ENCODE measurements at regions not wholly inside any gene's neighbourhood (a gene's known extent, or its start where the extent isn't known, plus 50 kb on each side); places are given as distances from the start of the nearest gene placed in this dataset.

DNA sequence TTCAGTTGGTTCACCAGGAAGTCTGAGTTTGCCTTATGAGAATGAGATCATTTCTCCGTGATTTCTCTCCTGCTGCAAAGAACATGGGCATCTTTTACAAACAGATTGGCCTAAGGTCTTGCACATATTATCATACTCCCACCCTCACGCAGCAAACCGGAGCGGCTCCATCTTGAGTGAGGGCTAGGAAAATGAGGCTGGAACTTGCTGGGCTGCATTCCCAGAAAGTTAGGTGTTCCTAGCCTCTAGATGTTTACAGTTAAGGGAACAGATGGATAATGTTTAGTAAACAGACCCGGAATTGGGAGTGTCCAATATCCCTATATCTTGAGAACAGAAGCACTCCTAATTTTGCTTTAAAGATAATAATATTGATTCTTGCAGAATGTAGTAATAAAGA, 247.9 kb upstream of the VCX3A start:
- Histone ChIP-seq H2AFZ (ENCODE audit: control insufficient read depth, low read length) (no peak overlapping the region), H3K27me3 (ENCODE audit: control insufficient read depth, extremely low read depth, insufficient read depth, low read length) (no peaks in the 10 kb centered on the region), H3K36me3 (ENCODE audit: control insufficient read depth in 2 of 2, extremely low read depth in 1 of 2, insufficient read depth in 2 of 2, low read length in 2 of 2) (no peaks in the 10 kb centered on the region), H3K9ac (ENCODE audit: control insufficient read depth, extremely low read depth, insufficient read depth, low read length) (no peak overlapping the region), H3K9me1 (ENCODE audit: control insufficient read depth, extremely low read depth, insufficient read depth, low read length) (no peaks in the 10 kb centered on the region), H4K20me1 (ENCODE audit: control insufficient read depth, extremely low read depth, insufficient read depth, low read length) (no peaks in the 10 kb centered on the region), H3K4me2 (ENCODE audit: control insufficient read depth, extremely low read depth, insufficient read depth, low read depth, low read length) (no peak overlapping the region), H3K4me1 (ENCODE audit: control insufficient read depth, extremely low read depth, insufficient read depth, low read length) (no peaks in the 10 kb centered on the region), H3K4me3 (ENCODE audit: control insufficient read depth in 2 of 3, extremely low read depth in 1 of 3, insufficient read depth in 2 of 3, low read depth in 1 of 3, low read length in 3 of 3) (no peak overlapping the region), H3K9me3 (ENCODE audit: control insufficient read depth, low read depth, low read length) (no peaks in the 10 kb centered on the region), H3K27ac (ENCODE audit: control insufficient read depth, insufficient read depth, low read length) (no peak overlapping the region), H3K79me2 (ENCODE audit: control insufficient read depth, insufficient read depth, low read length) (no peaks in the 10 kb centered on the region)
- dilution Hi-C loops (cut with MboI; ENCODE audit: extremely low pct_ligation_motif_present, low sequenced_read_pairs): no loop called here
- DNase-seq (ENCODE audit: low read depth, low spot score) (no peak), FAIRE-seq (no peak)
- TF ChIP-seq, protein P1, sequence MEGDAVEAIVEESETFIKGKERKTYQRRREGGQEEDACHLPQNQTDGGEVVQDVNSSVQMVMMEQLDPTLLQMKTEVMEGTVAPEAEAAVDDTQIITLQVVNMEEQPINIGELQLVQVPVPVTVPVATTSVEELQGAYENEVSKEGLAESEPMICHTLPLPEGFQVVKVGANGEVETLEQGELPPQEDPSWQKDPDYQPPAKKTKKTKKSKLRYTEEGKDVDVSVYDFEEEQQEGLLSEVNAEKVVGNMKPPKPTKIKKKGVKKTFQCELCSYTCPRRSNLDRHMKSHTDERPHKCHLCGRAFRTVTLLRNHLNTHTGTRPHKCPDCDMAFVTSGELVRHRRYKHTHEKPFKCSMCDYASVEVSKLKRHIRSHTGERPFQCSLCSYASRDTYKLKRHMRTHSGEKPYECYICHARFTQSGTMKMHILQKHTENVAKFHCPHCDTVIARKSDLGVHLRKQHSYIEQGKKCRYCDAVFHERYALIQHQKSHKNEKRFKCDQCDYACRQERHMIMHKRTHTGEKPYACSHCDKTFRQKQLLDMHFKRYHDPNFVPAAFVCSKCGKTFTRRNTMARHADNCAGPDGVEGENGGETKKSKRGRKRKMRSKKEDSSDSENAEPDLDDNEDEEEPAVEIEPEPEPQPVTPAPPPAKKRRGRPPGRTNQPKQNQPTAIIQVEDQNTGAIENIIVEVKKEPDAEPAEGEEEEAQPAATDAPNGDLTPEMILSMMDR (optimal IDR thresholded peaks at IDR 0.05 in 1 of 3, IDR thresholded peaks at IDR 0.05 in 1 of 3, conservative IDR thresholded peaks at IDR 0.05 in 1 of 3; ENCODE audit: extremely low read depth in 1 of 3, insufficient read depth in 2 of 3, low read length in 3 of 3): no peak
- no peak for TF ChIP-seq EZH2 (IDR thresholded peaks at IDR 0.05; ENCODE audit: low read length)

GRCh38 chrX:6778544-6779503, 243.9 kb upstream of the VCX3A start:
- H3K27ac ChIP-seq (ENCODE audit: control insufficient read depth, insufficient read depth, low read length): no peak overlapping the region
- H3K9me1 ChIP-seq (ENCODE audit: control insufficient read depth, extremely low read depth, insufficient read depth, low read length): no peaks in the 10 kb centered on the region
- H2AFZ ChIP-seq (ENCODE audit: control insufficient read depth, low read length): no peak overlapping the region
- FAIRE-seq: no peak
- H4K20me1 ChIP-seq (ENCODE audit: control insufficient read depth, extremely low read depth, insufficient read depth, low read length): no peaks in the 10 kb centered on the region
- DNase-seq (ENCODE audit: low read depth, low spot score): no peak
- no peaks in the 10 kb centered on the region for H3K27me3 ChIP-seq (ENCODE audit: control insufficient read depth, extremely low read depth, insufficient read depth, low read length)
- no peaks in the 10 kb centered on the region for H3K4me1 ChIP-seq (ENCODE audit: control insufficient read depth, extremely low read depth, insufficient read depth, low read length)
- no peak for TF ChIP-seq EZH2 (IDR thresholded peaks at IDR 0.05; ENCODE audit: low read length)
- TF ChIP-seq, protein P1 (optimal IDR thresholded peaks at IDR 0.05 in 1 of 3, IDR thresholded peaks at IDR 0.05 in 1 of 3, conservative IDR thresholded peaks at IDR 0.05 in 1 of 3; ENCODE audit: extremely low read depth in 1 of 3, insufficient read depth in 2 of 3, low read length in 3 of 3): no peak
- H3K36me3 ChIP-seq (ENCODE audit: control insufficient read depth in 2 of 2, extremely low read depth in 1 of 2, insufficient read depth in 2 of 2, low read length in 2 of 2): no peaks in the 10 kb centered on the region
- H3K79me2 ChIP-seq (ENCODE audit: control insufficient read depth, insufficient read depth, low read length): no peaks in the 10 kb centered on the region
- no peaks in the 10 kb centered on the region for H3K9me3 ChIP-seq (ENCODE audit: control insufficient read depth, low read depth, low read length)
- H3K4me2 ChIP-seq (ENCODE audit: control insufficient read depth, extremely low read depth, insufficient read depth, low read depth, low read length): no peak overlapping the region
- H3K4me3 ChIP-seq (ENCODE audit: control insufficient read depth in 2 of 3, extremely low read depth in 1 of 3, insufficient read depth in 2 of 3, low read depth in 1 of 3, low read length in 3 of 3): no peak overlapping the region
- dilution Hi-C loops (cut with MboI; ENCODE audit: extremely low pct_ligation_motif_present, low sequenced_read_pairs): no loop called here
- no peak overlapping the region for H3K9ac ChIP-seq (ENCODE audit: control insufficient read depth, extremely low read depth, insufficient read depth, low read length)

All from keratinocyte (primary cell).